BLaER1 treated with 17β-estradiol and CSF1 and Interleukin-3, amounts not matched to agents 10 nM and 100 nM (cell line): ENCODE measurements at regions not wholly inside any gene's neighbourhood (a gene's known extent, or its start where the extent isn't known, plus 50 kb on each side); places are given as distances from the start of the nearest gene placed in this dataset.
A peak's percentile ranks its signal among the peaks of the same experiment; 100 is the strongest.
"Not testable (repeated sequence)": the region's sequence is repeated elsewhere in the genome, so short reads cannot be mapped to it uniquely, and the experiment has no call there.

ENCODE experiments used
- H3K27ac ChIP-seq, 11 experiments: shearing (Covaris generic); formaldehyde crosslinking; 2 replicates each; pipeline ENCODE4 v1.8.1; 2022
- H3K27me3 ChIP-seq, 11 experiments: shearing (Covaris generic); formaldehyde crosslinking; 2 replicates each; pipeline ENCODE4 v1.8.1; 2022
- H3K36me3 ChIP-seq, 11 experiments: shearing (Covaris generic); formaldehyde crosslinking; 2 replicates each; pipeline ENCODE4 v1.8.1; 2022
- H3K4me1 ChIP-seq, 10 experiments: shearing (Covaris generic); formaldehyde crosslinking; 2 replicates each; pipeline ENCODE4 v1.8.1; 2022
- H3K4me2 ChIP-seq, 11 experiments: shearing (Covaris generic); formaldehyde crosslinking; 2 replicates each; pipeline ENCODE4 v1.8.1; 2022
- H3K4me3 ChIP-seq, 10 experiments: shearing (Covaris generic); formaldehyde crosslinking; 2 replicates each; pipeline ENCODE4 v1.8.1; 2022
- H3K9ac ChIP-seq, 11 experiments: shearing (Covaris generic); formaldehyde crosslinking; 2 replicates each; pipeline ENCODE4 v1.8.1; 2022
- H3K9me3 ChIP-seq, 11 experiments: shearing (Covaris generic); formaldehyde crosslinking; replicated peaks in 1 of 11; 2 replicates each; pipeline ENCODE4 v1.8.1; 2022
- H4K20me1 ChIP-seq, 11 experiments: shearing (Covaris generic); formaldehyde crosslinking; 2 replicates each; pipeline ENCODE4 v1.8.1; 2022
- Cebpa-rat ChIP-seq, 11 experiments: shearing (Covaris generic); IDR thresholded peaks; 2 replicates each; pipeline ENCODE4 v1.8.1; 2022

DNA sequence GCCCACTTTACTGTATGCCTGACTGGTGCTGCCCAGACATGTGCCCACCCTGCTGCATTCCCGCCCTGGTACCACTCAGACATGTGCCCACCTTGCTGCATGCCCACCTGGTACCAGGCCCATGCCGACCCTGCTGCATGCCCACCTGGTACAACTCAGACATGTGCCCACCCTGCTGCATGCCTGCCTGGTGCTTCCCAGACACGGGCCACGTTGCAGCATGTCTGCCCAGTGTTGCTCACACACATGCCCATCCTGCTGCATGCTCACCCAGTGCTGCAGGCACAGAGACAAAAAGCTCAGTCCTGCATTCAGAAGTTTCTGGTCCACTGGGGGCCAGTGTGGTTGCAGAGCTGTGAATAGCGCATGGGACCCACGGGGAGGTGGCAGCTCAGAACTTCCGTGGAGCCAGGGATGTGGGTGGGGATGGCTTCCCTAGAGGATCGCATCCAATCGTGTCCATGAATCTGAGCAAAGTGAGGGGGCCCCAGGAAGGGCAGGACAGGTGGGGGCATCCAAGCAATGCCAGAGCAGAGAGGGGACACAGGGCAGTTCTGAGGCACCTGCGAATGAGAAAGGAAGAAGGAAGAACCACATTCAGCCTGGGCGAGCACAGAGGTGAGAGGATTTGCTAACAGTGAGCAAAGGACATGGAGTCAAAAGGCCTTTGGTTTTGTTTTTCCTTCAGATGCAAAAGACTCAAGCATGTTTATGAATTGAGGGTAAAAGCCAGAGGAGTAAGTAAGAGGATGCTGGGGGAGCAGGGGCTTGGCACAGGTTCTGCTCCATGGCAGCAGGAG is 175.9 kb upstream of the C14orf180 start:
- Histone ChIP-seq H3K4me1 (peaks cover 14 to 79% (median 70%) of the 10 kb centered on the region in 10 experiments), H3K4me2 (peak overlapping the region; percentile 43 to 95 (median 79); a peak in 21 of 22 replicates)

DNA sequence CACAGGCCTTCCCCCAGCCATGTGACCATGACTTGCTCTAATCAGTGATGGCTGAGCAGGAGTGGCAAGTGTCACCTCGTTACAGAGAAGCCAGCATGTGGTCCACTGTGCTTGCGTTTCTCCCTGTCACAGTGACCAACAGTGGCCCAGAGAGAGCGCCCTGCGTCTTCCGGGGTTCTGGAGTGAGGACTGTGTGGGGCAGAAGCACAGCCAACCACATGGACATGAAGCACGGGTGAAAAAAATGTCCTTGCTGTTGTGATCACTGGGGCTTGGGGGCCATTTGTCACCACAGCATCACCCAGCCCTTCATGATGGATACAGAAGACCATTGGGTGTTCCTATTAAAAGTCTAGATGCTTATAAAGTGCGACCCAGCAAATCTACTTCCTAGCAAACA is 174.6 kb upstream of the C14orf180 start:
- Histone ChIP-seq H3K9me3 (peaks cover 15 to 27% (median 20%) of the 10 kb centered on the region in 11 experiments), H3K4me2 (peak overlapping the region in 9 of 11 experiments; percentile 19 to 64 (median 54); a peak in 16 of 22 replicates), H3K4me1 (peaks cover 14 to 66% (median 57%) of the 10 kb centered on the region in 10 experiments), H3K9ac (no peak overlapping the region), H3K27ac (no peak overlapping the region), H3K36me3 (0 out of 22 replicates have a peak, but pooled peaks cover 0 to 4% (median 0%) of the 10 kb centered on the region in 11 experiments), H4K20me1 (no peaks in the 10 kb centered on the region), H3K4me3 (no peak overlapping the region), H3K27me3 (no peaks in the 10 kb centered on the region)
- TF ChIP-seq Cebpa-rat (IDR thresholded peaks at IDR 0.05) = no peak

More for the DNA sequence above, 175.9 kb upstream of the C14orf180 start:
- H4K20me1 ChIP-seq = no peaks in the 10 kb centered on the region
- H3K27me3 ChIP-seq = no peaks in the 10 kb centered on the region
- TF ChIP-seq Cebpa-rat (IDR thresholded peaks at IDR 0.05) = no peak
- H3K4me3 ChIP-seq = no peak overlapping the region; a peak in 1 of 20 replicates
- H3K9ac ChIP-seq = peak overlapping the region in 2 of 11 experiments; percentile 5 to 13; a peak in 2 of 22 replicates
- 0 out of 22 replicates have a peak, but pooled peaks cover 0 to under 1% (median 0%) of the 10 kb centered on the region in 11 experiments for H3K36me3 ChIP-seq
- H3K9me3 ChIP-seq = peaks cover 4 to 21% (median 14%) of the 10 kb centered on the region in 11 experiments
- H3K27ac ChIP-seq = no peak overlapping the region

DNA sequence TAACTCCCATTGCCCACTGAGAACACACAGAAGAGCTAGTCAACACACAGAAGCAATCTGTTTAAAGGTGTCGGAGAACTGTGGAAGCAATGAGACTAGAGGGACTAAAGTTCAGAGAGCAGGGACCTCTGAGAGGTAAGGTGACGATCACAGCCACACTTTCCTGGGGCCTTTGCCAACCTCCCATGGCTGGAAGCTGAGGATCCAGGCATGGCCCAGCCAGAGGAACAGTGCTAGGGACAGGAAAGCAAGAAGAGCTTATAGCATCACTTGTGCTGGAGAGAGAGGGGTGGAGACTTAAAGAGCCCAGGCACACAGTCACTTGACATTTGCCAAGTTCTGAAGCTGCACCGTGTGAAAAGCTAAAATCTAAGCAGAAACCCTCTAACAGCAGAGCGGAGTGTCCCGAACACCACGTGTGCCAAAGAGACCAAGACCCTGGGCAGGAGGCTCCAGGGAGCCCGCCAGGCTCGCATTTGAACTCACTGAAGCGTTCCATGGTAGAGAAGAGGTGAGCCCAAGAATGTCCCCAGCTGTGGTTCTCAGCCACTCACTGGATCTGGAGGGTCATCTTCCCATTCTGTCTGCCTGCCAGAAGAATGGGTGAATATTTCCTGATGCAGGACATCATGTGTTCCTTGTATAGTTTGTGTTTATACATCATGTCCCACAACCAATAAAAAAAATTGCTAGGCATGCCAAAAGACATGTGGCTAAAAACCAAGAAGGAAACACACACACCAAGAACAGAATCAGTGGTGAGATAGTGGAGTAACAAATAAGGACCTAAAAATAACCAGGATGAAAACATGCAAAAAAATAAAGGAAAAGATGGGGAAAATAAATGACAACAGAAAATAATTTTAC is 174.0 kb upstream of the C14orf180 start:
- peak overlapping the region in 10 of 11 experiments; percentile 0 to 64 (median 54); a peak in 17 of 22 replicates for H3K4me2 ChIP-seq
- no peak for TF ChIP-seq Cebpa-rat (IDR thresholded peaks at IDR 0.05)
- 0 out of 22 replicates have a peak, but pooled peaks cover 0 to 4% (median 0%) of the 10 kb centered on the region in 11 experiments for H3K36me3 ChIP-seq

DNA sequence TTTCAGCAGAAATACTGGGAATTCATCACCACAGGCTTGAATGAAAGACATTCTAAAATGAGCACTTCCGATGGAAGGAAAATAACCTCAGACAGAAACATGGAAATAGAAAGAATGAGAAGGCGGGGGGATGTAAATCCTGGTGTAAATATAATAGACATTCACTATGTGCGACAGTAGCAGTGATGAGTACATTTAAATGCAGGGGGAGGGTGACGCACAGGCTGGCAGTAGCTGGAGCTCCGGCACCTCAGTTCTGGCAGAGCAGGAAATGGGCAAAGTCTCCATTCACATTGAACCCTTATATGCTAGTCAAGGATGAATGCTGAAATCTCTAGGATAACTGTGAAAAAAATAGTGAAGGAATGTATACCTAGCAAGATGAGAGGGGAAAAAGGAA is 172.7 kb upstream of the C14orf180 start:
- 0 out of 22 replicates have a peak, but pooled peaks cover 0 to 4% (median 0%) of the 10 kb centered on the region in 11 experiments for H3K36me3 ChIP-seq
- no peak overlapping the region for H3K4me2 ChIP-seq
- H3K4me1 ChIP-seq = peaks cover 14 to 46% (median 40%) of the 10 kb centered on the region in 10 experiments
- no peak overlapping the region for H3K9ac ChIP-seq
- H3K27me3 ChIP-seq = no peaks in the 10 kb centered on the region
- H3K9me3 ChIP-seq = peaks cover 15 to 26% (median 19%) of the 10 kb centered on the region in 11 experiments
- no peak for TF ChIP-seq Cebpa-rat (IDR thresholded peaks at IDR 0.05)
- no peak overlapping the region for H3K27ac ChIP-seq
- H3K4me3 ChIP-seq = no peak overlapping the region
- no peaks in the 10 kb centered on the region for H4K20me1 ChIP-seq

More for the DNA sequence above, 174.0 kb upstream of the C14orf180 start:
- H4K20me1 ChIP-seq = no peaks in the 10 kb centered on the region
- H3K4me3 ChIP-seq = no peak overlapping the region
- no peaks in the 10 kb centered on the region for H3K27me3 ChIP-seq
- peaks cover 14 to 59% (median 51%) of the 10 kb centered on the region in 10 experiments for H3K4me1 ChIP-seq
- H3K9me3 ChIP-seq = peaks cover 15 to 26% (median 20%) of the 10 kb centered on the region in 11 experiments
- H3K27ac ChIP-seq = no peak overlapping the region
- no peak overlapping the region for H3K9ac ChIP-seq

DNA sequence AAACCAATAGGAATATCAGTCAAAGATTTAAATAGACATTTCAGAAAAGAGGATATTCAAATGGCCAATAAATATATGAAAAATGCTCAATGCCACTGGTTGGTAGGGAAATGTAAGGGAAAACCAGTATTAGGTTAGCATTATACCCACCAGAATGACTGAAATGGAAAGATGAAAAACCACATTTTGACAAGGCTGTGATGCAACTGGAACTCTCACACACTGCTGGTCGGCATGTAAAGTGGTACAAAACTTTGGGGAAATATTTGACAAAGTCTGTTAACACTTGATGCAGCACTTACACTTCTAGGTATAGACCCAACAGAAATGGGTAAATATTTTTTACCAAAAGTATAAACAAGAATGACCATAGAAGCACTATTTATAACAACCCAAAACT is 163.2 kb upstream of the C14orf180 start:
- no peaks in the 10 kb centered on the region for H3K36me3 ChIP-seq
- no peak overlapping the region for H3K9ac ChIP-seq
- 0 out of 22 replicates have a peak, but pooled peaks cover 0 to 4% (median 0%) of the 10 kb centered on the region in 11 experiments for H3K9me3 ChIP-seq
- no peak for TF ChIP-seq Cebpa-rat (IDR thresholded peaks at IDR 0.05)
- no peak overlapping the region for H3K27ac ChIP-seq
- H3K4me3 ChIP-seq = no peak overlapping the region
- no peaks in the 10 kb centered on the region for H3K27me3 ChIP-seq
- H3K4me1 ChIP-seq = peaks cover 0 to 12% (median 0%) of the 10 kb centered on the region in 10 experiments; a peak in 2 of 20 replicates
- no peak overlapping the region for H3K4me2 ChIP-seq
- no peaks in the 10 kb centered on the region for H4K20me1 ChIP-seq

DNA sequence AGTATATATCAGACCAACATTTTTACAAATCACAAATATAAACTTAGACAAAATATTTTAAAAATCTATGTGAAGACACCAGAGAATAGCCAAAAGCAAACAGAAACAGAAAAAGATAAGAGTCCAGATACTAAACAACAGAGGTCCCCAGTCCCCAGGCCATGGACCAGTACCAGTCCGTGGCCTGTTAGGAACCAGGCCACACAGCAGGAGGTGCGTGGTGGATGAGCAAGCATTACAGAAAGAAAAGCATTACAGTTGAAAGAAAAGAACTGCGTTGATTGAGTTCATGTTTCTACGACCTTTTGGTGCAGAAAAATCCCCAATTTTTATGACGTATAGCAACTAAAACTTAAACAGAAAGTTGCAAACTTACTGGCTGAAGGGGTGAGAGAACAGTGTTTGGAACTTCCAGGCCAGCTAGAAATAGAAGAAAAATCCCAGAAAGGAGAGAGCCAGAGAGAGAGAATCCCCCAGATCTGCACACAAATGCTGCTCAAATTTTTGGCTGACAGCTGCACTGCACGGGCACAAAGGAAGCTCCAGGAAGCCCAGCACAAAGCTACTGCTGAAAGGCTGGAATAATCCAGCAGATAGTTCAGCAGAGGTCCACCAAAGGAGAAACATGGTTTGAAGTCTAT is 159.6 kb upstream of the C14orf180 start:
- H3K36me3 ChIP-seq = no peaks in the 10 kb centered on the region
- no peak overlapping the region for H3K4me3 ChIP-seq
- no peaks in the 10 kb centered on the region for H3K9me3 ChIP-seq
- H3K27ac ChIP-seq = no peak overlapping the region
- no peak overlapping the region for H3K4me2 ChIP-seq
- H4K20me1 ChIP-seq = no peaks in the 10 kb centered on the region
- peaks cover 0 to 13% (median 5%) of the 10 kb centered on the region in 11 experiments; a peak in 6 of 22 replicates for H3K27me3 ChIP-seq
- H3K9ac ChIP-seq = no peak overlapping the region
- H3K4me1 ChIP-seq = peaks cover 8 to 48% (median 27%) of the 10 kb centered on the region in 10 experiments; a peak in 19 of 20 replicates
- TF ChIP-seq Cebpa-rat (IDR thresholded peaks at IDR 0.05) = no peak

DNA sequence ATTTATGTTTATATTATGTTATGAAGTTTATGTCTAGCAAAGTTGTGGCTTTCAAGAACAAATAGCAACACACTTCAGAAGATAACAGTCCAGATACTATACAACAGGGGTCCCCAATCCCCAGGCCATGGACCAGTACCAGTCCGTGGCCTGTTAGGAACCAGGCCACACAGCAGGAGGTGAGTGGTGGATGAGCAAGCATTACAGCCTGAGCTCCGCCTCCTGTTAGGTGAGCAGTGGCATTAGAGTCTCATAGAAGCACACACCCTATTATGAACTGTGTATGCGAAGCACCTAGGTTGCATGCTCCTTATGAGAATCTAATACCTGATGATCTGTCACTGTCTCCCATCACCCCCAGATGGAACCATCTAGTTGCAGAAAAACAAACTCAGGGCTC is 159.0 kb upstream of the C14orf180 start:
- not testable (repeated sequence) for H3K4me3 ChIP-seq, H3K9me3 ChIP-seq, H3K4me2 ChIP-seq, H3K27ac ChIP-seq, H3K36me3 ChIP-seq, H3K9ac ChIP-seq, H4K20me1 ChIP-seq
- Histone ChIP-seq H3K4me1 (peaks cover 11 to 54% (median 33%) of the 10 kb centered on the region in 10 experiments; a peak in 19 of 20 replicates), H3K27me3 (peaks cover 0 to 13% (median 5%) of the 10 kb centered on the region in 11 experiments; a peak in 6 of 22 replicates)

DNA sequence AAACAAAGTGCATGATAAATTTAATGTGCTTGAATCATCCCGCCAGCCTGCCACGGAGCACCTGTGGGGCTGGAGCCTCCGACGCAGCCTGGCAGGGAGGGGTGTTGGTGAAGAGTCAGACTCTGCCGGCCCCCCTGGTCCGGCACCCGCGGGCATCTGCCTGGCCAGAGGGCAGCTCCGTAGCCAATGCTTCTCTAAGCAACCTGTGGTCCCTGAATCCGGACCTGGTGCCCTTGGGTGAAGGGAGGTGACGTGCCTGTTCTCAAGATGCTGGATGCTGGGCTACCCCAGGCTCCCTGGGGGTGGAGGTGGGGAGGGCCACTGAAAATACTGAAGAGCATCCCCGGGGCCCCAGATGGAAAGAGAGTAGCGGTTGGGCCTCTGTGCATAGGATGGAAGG is 158.6 kb upstream of the C14orf180 start:
- Histone ChIP-seq H3K4me3 (no peak overlapping the region), H3K36me3 (no peaks in the 10 kb centered on the region), H3K4me1 (peaks cover 11 to 59% (median 37%) of the 10 kb centered on the region in 10 experiments; a peak in 19 of 20 replicates), H3K4me2 (0 out of 22 replicates have a peak overlapping the region, but pooled peaks of 1 of the 11 experiments have one; percentile 79), H3K27me3 (peaks cover 0 to 13% (median 5%) of the 10 kb centered on the region in 11 experiments; a peak in 6 of 22 replicates), H4K20me1 (no peaks in the 10 kb centered on the region), H3K9me3 (no peaks in the 10 kb centered on the region), H3K27ac (no peak overlapping the region), H3K9ac (no peak overlapping the region)
- TF ChIP-seq Cebpa-rat (IDR thresholded peaks at IDR 0.05) = no peak
